NCI-H345 treated with DMSO at 0.1 percent for 48 hours (cell line): ENCODE measurements at regions not wholly inside any gene's neighbourhood (a gene's known extent, or its start where the extent isn't known, plus 50 kb on each side); places are given as distances from the start of the nearest gene placed in this dataset.

ENCODE experiments used
- DNase-seq: peaks from one replicate; lab custom pipeline; 2025; ENCODE audit not compliant: unreplicated experiment; lab: John Stamatoyannopoulos, UW

DNA sequence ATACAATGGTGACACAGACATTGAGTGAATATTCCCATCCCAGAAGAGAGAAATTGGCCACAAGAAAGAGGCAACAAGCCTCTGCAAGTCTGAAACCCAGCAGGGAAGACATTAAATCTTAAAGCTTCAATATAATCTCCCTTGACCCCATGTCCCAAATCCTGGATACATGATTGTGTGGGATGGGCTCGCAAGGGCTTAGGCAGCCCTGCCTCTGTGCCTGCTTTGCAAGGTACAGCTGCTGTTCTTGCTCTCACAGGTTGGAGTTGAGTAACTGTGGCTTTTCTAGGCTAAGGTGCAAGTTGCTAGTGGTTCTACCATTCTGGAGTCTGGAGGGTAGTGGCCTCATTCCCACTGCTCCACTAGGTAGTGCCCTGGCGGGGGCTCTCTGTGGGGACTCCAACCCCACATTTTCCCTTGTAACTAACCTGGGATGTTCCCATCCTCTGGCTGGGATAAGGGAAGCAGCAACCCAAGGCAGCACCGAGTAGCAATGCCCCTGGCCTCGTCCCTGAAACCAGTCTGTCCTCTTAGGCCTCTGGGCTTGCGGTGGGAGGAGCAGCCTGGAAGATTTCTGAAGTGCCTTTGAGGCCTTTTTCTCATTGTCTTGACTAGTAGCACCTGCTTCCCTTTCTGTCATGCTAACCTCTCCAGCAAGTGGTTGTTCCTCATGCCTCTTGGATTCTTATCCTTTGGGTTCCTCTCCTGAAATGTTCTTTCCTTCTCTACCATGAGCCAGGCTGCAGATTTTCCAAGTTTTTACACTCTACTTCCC is 90.0 kb downstream of the FAM174B start:
- no peak for DNase-seq

GRCh38 chr15:92561754-92562153 is 93.8 kb downstream of the FAM174B start:
- no peak for DNase-seq

DNA sequence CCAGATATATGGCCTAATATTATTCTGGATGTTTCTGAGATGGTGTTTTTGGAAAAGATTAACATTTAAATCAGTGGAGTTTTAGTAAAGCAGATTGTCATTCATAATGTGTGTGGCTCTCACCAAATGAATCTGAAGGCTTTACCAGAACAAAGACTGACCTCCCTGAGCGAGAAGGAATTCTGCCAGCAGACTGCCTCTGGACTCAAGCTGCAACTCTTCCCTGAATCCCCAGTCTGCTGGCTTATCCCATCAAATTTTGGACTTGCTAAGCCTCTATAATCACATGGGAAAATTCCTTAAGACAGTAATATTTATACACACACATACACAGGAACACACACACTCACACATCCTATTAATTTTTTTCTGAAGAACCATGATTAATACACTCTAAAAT is 102.3 kb downstream of the FAM174B start:
- DNase-seq = no peak

- no peak for DNase-seq
Measured at GRCh38 chr15:92545996-92546395, 109.6 kb downstream of the FAM174B start.

DNA sequence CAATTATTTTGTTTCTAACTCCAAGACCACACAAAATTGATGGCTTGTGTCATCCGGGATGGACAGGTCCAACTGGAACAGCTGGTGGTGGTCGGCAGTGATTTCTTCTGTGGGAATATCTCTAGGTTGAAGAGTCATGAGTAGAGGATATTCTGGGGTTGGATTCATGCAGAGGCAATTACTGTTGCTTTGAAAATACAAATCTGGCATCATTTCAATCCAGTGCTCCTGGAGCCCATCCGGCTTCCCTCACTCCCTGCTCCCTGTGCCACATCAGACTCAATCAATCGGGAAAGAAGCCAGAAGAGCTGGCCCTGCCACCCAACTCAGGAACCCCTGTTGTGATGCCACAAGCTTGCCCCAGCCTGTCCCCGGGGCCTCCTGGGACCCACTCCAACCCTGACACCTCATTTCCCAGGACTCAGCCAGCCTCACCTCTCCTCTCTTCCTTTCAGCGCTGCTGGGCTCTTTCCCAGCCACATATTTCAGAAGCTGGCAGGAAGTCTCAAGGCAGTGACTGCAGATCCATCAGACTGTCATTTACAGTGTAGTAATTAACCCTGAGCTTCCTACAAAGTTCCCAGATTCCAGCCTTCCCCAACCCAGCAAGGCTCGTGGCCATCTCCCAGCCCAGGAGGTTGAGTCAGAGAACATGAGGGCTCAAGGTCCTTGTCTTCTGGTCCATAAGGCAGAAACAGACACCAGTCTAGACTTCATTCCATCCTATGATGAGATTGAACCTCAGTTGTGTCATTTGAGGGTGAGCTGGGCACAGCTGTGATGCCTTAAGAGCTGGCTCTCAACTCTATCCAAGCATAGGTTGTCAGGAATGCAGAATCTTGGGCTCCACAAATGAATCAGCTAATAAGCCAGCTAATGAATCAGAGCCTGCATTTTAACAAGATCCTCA is 114.0 kb downstream of the FAM174B start:
- DNase-seq = no peak

DNA sequence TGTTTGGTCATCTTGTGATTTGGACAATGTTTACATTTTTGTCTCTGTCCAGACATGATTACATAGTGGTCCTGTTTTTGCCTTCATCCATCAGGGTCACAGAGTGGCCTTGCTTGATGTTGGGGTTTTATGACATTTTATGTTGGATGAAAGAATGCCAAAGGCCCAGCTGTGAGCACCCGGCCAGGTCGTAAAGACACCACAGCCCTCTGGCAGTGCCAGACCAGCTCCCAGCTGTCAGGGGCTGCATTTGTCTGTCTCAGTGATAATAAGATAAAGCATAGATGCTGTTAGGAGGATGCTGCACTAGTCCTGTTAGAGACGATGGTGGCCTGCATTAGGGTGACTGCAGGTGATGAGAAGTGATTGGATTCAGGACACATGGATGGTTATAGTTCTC is 117.5 kb downstream of the FAM174B start:
- no peak for DNase-seq

DNA sequence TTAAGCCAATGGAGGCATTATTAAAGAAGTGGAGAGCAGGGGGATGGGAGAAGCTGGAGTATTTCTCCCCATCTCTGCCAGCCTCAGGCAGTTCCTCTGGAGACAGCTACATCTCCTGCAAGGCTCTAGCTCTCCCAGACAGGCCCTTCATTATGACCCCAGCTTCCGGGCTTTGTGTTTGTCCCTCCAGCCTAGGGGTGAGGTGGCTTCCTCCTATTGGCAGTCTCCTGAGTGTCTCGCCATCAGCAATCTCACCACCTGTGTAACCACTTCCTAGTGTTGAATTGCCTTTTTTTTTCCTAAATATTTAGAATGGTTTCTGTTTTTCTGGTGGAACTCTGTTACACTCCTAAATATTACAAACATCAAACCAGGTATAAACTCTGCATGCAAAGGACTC is 122.3 kb downstream of the FAM174B start:
- no peak for DNase-seq

DNA sequence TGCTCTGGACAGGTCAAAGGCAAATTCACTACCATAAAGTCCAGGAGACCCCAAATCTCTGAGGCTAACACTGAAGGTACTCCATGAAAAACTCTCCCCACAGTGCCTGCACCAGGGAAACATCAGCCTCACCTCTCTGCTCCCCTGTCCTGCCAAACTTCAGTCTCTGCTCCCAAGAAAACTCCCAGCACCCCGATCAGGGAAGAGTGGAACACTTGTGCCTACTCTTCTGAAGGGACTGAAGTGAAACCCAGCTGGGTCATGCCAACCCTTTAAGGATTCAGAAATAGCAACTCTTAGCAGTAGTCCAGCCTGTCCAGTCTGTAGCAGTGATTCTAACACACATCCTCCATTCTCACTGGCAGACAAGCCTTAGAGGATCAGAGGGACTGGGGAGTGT is 124.2 kb downstream of the FAM174B start:
- no peak for DNase-seq

DNA sequence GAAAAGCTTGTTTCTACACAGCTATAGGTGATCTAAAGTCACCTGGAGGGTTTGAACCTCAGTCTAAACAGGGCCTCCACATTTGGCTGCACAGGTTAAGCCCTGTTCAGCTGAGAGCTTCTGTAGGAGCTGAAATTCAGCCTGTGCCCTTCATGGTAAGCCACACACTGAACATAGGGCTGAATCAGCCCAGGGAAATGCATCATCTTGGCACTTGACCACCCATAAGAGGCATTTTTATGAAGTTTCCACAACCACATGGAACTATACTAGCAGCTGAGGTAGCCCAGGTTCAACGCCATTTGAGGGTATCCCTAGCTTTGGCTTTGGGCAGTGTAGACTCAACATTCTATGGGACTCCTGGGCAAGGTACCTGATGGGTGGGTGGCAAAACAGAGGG is 126.8 kb downstream of the FAM174B start:
- no peak for DNase-seq

DNA sequence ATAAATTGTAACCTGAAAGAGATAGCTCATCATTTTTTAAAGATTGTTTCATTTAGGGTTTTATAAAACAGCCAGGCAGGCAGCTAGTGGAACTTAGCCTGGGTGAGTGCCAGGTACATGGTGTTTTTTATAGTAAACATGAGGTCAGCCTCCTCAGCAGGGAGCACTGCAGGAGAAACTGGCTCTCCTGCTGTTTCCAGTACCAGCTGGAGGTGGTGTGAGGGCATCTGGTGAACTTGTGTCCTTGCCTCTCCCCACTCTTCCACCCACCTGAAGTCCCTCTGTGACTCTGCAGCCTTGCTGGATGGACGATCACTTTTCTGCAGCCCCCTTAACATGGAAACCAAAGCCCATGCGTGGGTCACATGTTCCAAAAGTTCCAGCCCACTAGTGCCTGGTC is 128.4 kb downstream of the FAM174B start:
- DNase-seq = peak; percentile 3

DNA sequence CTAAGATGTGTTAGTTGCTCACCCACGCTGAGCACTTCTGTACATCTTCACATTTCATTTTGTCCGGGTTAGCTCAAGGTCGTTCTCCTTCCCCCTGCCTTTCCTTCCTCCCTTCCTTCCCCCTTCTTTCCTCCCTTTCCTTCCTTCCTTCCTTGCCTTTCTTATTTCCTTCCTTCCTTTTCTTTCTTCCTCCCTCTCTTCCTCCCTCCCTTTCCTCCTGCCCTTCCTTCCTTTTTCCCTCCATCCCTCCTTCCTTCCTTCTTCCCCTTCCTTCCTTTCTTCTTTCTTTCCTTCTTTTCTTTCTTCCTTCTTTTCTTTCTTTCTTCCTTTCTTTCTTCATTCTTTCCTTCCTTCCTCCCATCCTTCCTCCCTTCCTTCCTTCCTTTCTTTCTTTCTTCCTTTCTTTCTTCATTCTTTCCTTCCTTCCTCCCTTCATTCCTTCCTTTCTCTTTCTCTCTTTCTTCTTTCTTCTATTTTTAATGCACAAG is 129.8 kb downstream of the FAM174B start:
- no peak for DNase-seq

DNA sequence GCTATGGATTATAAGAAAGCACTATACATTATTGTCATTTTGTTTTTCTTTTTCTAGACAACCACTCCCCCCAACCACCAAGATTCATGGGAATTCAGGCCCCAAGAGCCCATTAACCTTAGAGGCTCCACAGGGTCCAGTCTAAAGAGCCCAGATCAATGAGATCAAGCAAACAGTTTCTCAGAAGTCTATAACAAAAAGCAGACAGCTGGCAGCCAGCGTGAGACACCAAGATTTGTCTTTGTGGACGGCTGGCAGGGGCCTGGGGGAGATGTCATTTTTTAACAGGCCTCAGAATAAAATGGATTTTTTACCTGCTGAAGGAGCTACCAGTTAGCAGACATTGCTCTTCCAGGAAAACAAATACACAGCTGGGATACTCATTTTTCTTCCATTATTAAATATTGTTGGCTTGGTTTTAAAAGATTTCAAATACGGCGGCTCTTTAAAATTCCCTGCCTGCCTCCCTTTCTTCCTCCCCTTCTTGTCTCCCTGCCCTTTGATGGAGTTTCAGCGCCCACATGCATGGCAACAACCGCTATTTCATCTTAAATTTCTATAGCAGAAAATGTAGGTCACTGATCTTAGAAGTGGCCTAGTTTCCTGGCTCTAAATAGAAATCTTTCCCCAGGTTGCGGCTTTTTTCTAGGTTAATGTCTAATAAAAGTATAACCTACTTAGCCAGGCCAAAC is 130.6 kb downstream of the FAM174B start:
- DNase-seq = peak; percentile 21

DNA sequence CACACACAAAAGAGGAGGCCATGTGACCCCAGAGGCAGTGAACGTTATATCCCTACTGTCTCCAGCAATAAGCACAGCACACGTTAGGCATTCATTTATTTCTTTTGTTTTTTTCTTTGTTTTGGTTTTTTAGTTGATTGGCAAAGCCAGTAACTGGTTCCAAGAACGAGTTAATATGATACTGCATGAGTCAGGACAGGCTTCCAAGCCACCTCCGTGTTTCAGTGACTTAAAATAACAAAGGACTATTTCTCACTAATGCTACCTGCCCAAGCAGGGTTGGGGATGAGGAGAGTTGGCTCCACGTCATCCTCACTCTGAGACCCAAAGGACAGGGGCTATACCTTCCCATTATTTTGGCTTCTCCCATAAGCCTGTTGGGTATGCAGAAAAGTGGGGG is 130.5 kb downstream of the ST8SIA2 start:
- no peak for DNase-seq

DNA sequence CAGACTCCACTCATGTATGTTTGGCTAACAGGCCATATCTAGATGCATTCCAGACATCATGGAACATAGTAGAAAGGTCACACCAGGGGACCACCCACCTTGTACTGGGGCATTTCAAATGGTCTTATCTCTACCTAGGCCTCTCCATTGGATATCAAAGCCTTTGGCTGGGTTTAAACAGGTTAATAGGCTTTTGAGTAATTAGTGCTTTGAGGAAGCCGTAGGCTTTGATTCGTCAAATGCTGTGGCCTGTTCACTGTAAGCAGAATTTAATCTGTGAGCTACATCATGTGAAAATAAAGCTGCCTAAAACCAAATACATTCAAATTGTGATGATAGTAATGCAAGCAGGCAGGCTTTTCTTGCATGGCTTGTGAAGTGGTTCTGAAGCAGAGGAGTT is 129.5 kb downstream of the ST8SIA2 start:
- no peak for DNase-seq

GRCh38 chr15:92521624-92522008 is 127.9 kb downstream of the ST8SIA2 start:
- DNase-seq = peak; percentile 22

DNA sequence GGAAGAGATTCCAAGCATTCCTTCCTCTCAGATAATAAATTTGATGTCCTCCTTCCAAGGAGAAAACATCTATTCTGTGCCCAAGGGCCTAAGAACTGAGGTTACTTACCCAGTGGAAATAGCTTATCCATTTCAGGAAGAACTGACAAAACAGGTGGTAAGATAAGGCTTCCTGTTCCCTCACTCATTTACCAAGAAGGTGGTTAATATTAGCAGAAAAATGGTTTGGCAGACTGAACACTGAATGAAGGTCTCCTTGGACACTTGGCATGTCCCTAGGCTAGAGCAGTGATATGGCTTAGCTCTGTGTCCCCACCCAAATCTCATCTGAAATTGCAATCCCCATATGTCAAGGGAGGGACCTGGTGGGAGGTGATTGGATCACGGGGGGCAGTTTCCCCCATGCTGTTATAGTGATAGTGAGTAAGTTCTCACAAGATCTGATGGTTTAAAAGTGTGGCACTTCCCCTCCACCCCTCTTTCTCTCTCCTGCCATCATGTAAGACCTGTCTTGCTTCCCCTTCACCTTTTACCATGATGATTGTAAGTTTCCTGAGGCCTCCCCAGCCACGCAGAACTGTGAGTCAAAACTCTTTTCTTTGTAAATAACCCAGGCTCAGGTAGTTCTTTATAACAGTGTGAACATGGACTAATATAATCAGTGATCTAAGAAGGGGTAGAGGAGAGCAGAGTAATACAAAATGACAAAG is 127.4 kb downstream of the ST8SIA2 start:
- no peak for DNase-seq

DNA sequence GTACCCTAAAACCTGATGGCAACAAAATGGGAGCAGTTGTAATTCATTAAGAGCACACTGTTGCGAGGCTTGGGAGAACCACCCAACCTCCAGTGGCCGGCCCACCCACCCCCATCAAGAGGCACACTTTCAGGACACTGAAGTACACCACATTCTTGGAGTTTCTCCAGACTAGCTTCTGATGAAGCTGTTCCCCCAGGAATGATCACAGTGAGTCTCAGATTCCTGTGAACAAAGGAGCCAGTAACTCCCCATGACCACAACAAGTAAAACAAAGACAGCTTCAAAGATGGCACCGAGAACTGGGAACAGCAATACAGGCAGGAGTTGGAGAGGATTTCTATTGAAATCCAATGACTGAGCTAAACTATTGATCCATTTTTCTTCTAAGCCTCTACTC is 126.0 kb downstream of the ST8SIA2 start:
- no peak for DNase-seq
